Fibroblast of skin of left biceps (primary cell): ENCODE measurements at regions not wholly inside any gene's neighbourhood (a gene's known extent, or its start where the extent isn't known, plus 50 kb on each side); places are given as distances from the start of the nearest gene placed in this dataset.

Source experiments
- DNase-seq, 2 experiments: peaks; one replicate each; pipeline ENCODE4 v3.0.0-alpha.2; 2013; ENCODE audit warnings: low read depth in 2 of 2

DNA sequence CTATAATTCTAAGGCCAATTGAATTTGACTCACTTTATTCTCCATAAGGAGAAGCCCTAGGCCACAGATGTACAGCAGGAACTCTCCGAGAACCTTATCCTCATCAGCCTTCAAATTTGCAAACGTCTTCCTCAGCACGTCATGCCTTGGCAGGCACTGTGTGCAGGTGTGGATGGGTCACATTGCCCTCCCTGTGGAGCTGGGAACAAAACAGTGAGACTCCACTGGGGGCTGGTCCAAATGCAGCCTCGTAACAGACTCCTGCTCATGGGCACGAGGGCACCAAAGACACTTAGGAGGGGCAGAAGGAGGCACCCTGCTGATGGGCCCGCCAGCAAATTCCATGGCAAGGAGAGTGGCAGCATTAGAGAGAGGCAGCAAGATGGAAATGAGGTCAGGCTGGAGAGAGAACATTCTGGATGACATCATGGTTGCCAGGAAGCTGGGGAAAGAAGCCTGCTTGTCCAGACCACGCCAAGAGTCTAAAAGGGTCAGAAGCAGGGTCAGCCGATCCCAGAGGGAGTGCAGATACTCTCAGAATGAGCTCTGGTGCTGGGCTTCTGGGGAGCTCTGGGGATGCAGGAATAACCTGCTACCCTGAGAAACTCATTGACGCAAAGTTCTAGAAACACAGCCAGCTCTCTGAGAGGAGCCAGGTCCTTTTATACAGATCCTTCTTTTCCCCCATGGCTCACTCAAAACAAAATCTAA is 242.2 kb downstream of the B3GLCT start:
- DNase-seq = no peak

GRCh38 chr13:31442571-31442970 is 242.8 kb downstream of the B3GLCT start:
- no peak for DNase-seq

GRCh38 chr13:31444266-31444856 is 244.6 kb downstream of the B3GLCT start:
- peak in 1 of 2 experiments; percentile 25 for DNase-seq

DNA sequence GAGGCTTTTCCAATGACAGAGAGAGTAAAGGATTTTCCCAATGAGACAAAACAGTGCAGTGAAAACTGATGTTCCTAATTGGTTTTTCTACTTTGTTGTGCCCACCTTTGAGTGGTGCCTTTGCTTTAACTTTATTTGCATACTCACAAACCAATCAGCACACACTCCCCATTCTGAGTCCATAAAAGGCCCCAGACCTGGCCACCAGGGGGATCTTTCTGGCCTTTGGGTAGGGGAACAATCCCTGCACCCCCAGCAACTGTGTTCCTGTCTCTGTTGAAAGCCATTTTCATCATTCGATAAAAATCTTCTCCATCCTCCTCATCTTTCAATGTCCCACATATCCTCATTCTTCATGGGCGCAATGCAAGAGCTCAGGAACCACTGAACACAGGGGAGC is 252.8 kb downstream of the B3GLCT start:
- no peak for DNase-seq

DNA sequence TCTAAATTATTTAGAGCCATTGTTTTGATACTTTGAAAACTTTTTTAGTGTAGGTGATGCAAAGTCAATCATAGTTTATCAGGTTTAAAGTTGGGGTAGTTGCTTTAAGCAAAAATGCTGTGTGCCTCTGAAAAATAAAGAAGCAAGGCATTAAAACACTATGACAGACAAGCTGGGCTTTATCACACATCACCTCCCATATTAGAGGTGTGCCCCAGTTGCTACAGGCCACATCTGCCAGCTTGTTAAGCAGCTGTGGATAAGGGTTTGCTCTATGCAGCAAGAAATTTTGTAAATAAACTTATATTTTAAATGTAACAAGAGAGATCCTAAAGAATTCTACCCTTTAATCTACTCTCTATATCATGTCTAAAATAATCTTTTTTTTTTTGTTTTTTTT is 255.8 kb downstream of the B3GLCT start:
- DNase-seq = no peak

DNA sequence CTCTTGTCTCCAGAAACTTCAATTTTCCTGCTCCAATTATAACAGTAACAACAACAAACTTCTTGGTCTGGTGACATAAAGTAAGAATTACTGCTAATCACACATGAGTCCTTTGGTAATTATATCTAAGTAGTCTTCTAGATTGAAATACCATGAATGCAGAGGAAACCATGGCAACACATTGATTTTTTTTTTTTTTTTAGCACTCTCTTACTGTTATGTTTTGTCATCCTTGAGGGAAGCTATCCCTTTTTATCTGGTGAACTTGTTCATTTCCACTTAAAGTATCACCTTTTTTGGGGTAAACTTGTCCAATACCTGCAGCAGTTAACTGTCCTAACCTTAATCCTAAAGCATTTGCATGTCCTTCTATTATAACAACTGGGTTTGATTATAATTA is 256.3 kb downstream of the B3GLCT start:
- DNase-seq = no peak

- DNase-seq = no peak
These were observed 260.3 kb downstream of the B3GLCT start for GRCh38 chr13:31460061-31460460.

DNA sequence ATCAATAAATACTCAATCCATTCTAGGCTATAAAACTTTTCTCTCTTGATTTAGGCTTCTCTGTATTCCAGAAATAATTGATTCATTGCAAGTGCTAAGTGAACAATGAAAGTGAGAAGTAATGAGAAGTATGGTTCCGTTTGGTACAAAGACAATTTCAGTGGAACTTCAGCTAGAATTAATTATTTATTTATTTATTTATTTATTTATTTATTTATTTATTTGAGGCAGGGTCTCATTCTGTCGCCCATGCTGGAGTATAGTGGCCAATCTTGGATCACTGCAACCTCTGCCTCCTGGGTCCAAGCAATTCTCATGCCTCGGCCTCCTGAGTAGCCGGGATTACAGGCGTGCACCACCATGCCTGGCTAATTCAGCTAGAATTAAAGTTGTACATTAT is 262.1 kb downstream of the B3GLCT start:
- no peak for DNase-seq

- DNase-seq = no peak
These were observed 263.0 kb downstream of the B3GLCT start for GRCh38 chr13:31462766-31463165.

DNA sequence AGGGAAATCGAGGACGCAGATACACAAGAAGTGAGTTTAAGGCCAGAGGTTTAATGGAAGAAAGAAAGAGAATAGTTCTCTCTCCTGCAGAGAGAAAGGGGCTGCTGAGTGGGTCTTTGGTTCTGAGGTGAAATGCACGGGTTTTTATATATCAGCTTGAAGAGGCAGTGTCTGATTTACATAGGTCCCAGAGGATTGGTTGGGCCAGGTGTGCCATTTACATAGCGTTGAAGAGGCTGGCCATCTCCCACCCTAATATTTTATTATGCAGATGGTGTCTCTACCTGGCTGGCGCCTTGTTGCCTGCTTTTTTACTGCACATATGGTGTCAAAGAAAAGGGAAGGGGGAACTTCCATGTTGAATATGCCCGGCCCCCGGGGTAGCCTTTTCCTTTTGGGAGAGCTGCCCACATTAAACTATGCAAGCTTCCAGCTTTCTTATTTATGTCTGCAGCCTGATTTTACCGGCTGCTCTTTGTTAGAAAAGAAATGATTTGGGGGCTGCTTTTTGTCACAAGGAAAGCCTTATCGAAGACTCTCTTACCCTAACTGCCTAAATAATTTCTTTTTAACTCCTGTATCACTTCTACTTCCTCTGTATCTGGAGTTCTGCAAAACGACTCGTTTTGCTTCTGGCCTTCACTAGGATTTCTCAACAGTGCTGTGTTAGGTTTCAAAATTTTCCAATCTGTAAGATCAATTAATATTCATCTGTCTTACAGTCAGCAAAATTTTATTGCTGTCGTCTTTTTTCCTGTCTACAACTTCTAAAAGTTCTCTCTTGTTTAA is 268.5 kb downstream of the B3GLCT start:
- DNase-seq = no peak

- DNase-seq = no peak
These were observed 269.6 kb downstream of the B3GLCT start for GRCh38 chr13:31469377-31469776.

- peak; percentile 85 to 86 for DNase-seq
These were observed 263.1 kb upstream of the RXFP2 start for GRCh38 chr13:31476266-31476665.

DNA sequence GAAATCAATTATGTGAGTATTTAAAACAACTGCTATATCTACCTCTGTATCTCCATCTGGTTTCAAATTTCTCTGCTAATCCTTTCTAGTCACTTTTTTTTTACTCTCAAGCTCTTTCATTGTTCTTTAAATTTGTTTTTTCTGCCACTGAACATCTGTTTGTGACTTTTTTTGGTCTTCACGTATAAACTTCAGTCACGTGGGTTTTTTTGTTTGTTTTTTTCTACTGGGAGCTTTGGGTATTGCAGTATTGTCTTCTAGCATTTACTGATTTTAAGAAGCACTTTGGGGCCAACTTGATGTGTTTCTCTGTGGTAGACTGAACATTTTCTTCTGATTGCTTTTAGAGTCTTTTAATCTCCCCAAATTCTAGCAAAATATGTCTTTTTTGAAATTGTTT is 262.6 kb upstream of the RXFP2 start:
- no peak for DNase-seq

DNA sequence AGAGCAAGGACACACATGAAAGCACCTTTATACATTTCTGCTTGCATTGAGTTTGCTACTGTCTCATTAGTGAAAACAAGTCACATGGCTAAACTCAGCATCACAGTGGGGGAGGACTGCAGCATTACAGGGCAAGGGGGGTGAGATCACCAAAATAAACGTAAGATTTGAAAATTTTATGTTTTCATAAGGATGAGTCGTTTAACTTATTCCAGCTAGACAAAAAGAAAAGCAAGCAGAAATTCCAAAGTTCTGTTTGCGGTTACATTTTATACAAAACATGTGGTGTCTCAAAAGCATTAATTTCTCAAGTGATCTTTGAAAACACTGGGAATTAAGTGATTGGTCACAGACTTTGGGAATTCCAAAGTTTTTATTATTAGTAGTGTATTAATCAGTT is 261.4 kb upstream of the RXFP2 start:
- peak; percentile 84 to 86 for DNase-seq

DNA sequence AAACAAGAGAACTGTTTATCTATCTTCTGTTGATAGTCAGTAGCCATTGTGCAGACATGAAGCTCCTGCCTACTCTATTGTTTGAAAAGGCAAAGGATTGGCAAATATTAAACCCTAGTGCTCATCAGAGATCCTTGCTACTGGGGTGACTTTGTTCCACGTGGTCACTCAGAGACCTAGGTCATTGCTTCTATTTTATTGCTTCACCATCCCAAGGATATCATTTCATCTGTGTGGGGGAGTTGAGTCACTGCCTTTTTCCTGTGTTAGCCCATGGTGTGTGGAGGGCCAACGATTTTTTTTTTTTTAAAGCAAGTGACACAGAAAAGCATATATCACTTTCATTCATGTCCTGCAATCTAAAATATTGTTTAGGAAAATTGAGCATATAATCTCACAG is 254.1 kb upstream of the RXFP2 start:
- no peak for DNase-seq

- no peak for DNase-seq
These were observed 253.7 kb upstream of the RXFP2 start for GRCh38 chr13:31485651-31486051.

- DNase-seq = no peak
These were observed 244.0 kb upstream of the RXFP2 start for GRCh38 chr13:31495336-31495735.

DNA sequence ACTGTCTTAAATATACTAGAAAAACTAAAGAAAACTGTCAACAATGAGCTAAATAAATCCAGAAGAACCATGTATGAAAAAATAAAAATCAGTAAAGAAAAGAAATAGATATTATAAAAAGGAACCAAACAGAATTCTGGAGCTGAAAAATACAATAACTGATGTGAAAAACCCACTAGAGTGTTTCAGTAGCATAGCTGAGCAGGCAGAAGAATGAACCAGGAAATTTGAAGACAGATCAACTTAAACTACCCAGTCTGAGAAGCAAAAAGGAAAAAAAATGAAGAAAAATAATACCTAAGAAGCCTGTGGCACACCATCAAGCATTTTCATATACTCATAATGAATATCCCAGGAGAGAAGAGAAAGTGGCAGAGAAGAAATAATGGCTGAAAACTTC is 240.1 kb upstream of the RXFP2 start:
- DNase-seq = no peak

- no peak for DNase-seq
These were observed 235.7 kb upstream of the RXFP2 start for GRCh38 chr13:31503626-31504025.

- no peak for DNase-seq
These were observed 234.4 kb upstream of the RXFP2 start for GRCh38 chr13:31504918-31505317.

DNA sequence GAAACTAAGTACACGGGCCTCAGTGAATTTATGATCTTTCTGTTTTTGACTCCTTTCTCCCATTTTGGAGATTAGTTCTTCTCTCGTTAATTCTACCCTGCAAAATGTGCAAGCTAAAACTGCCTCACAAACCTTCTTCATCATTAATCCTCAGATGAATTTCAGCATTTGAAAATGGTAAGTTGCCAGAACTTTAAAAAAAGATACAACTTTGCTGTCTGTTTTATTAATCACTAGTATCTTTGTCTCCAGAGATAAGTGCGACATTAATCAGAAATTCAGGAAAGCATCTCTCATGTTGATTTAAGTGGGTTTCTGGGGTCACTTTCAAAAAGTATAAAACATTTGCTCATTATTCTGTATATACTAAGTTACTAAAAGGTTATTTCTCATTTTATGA is 227.0 kb upstream of the RXFP2 start:
- no peak for DNase-seq

- DNase-seq = no peak
These were observed 224.4 kb upstream of the RXFP2 start for GRCh38 chr13:31514932-31515331.

- DNase-seq = no peak
These were observed 223.9 kb upstream of the RXFP2 start for GRCh38 chr13:31515427-31515826.
